ENCODE measurements at regions not wholly inside any gene's neighbourhood (a gene's known extent, or its start where the extent isn't known, plus 50 kb on each side); places are given as distances from the start of the nearest gene placed in this dataset.
"Not testable (repeated sequence)": the region's sequence is repeated elsewhere in the genome, so short reads cannot be mapped to it uniquely, and the experiment has no call there.

DNA sequence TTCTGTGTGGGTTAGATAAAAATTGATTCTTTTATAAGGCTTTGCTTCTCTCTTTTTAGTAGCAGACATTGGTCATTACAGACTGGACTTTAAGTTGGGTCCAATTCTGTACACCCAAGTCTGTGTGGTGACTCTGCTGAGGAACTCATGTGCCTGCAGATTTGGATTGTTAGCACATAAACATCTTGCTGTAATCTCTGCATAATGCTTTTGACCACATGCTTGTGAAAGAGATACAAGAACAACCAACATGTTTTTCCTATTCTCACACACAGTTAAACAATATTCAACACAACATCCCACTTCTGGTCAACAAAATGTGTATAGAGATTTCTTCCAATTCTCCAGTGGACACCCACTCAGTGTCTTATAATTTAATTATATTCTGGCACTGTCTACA is 270.1 kb downstream of the RDH14 start:
- ATAC-seq, result no peak
- H3K4me1 Mint-ChIP-seq, result no peaks in the 10 kb centered on the region

DNA sequence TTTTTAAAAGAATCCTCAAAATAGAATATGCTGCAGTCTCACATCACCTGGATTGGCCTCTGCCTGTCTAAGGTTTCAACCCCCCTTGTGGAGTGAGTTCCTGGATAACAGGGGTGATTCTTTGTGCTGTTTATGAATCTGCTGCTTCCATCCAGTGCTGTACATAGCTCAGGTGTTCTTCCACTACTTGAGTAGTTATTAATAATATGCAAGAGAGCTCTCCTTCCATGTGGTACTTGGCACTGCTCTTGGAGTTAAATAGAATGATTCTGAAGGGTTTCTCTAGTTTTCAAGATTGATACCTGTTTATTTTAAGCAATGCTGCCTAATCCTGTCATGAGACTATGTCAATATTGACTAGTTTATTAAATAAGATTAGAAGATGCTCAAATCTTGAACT is 273.6 kb downstream of the RDH14 start:
- Mint-ChIP-seq H3K27me3 (no peaks in the 10 kb centered on the region), H3K9me3 (ENCODE audit: low read depth) (no peaks in the 10 kb centered on the region), H3K4me3 (no peak overlapping the region), H3K27ac (no peak overlapping the region), H3K4me1 (no peaks in the 10 kb centered on the region), H3K36me3 (no peaks in the 10 kb centered on the region)
- ATAC-seq (no peak), DNase-seq (no peak)
- CTCF ChIA-PET, result no interaction called here

More for the DNA sequence above, 270.1 kb downstream of the RDH14 start:
- Mint-ChIP-seq H3K9me3 (ENCODE audit: low read depth) (no peaks in the 10 kb centered on the region), H3K27me3 (no peaks in the 10 kb centered on the region), H3K27ac (no peak overlapping the region), H3K4me3 (no peak overlapping the region), H3K36me3 (no peaks in the 10 kb centered on the region)
- DNase-seq, result no peak
- CTCF ChIA-PET, result no interaction called here

- Mint-ChIP-seq H3K4me1 (no peaks in the 10 kb centered on the region), H3K4me3 (no peak overlapping the region), H3K27ac (no peak overlapping the region), H3K9me3 (ENCODE audit: low read depth) (no peaks in the 10 kb centered on the region), H3K27me3 (no peaks in the 10 kb centered on the region), H3K36me3 (no peaks in the 10 kb centered on the region)
- CTCF ChIA-PET, result no interaction called here
- no peak for DNase-seq
- no peak for ATAC-seq
Measured at GRCh38 chr2:18284331-18284730, 276.1 kb downstream of the RDH14 start.

DNA sequence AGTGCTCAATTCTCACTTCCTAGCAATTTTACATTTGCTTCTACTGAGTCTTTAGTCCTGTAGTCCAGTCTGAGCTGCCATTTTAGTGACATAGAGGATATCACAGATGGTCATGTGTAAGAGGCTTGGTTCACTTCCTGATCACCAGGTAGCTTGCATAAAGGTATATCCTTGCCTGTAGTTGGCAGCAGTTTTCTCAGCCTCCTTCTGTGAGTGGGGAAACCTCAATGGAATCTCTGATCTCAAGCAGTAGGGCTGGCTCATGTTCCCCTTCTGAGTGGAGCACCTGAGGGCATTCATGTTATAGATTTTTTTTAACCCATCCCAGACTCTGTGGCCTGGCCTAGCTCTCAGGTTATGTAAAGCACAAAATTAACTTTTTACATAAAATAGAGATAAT is 278.4 kb downstream of the RDH14 start:
- Mint-ChIP-seq H3K36me3 (no peaks in the 10 kb centered on the region), H3K27me3 (no peaks in the 10 kb centered on the region), H3K4me3 (no peak overlapping the region), H3K9me3 (ENCODE audit: low read depth) (no peaks in the 10 kb centered on the region), H3K4me1 (no peaks in the 10 kb centered on the region), H3K27ac (no peak overlapping the region)
- no peak for ATAC-seq
- CTCF ChIA-PET, result no interaction called here
- DNase-seq, result no peak

- no peaks in the 10 kb centered on the region for H3K27me3 Mint-ChIP-seq
- ATAC-seq (no peak), DNase-seq (no peak)
- no peaks in the 10 kb centered on the region for H3K36me3 Mint-ChIP-seq
- H3K4me3 Mint-ChIP-seq, result no peak overlapping the region
- no peak overlapping the region for H3K27ac Mint-ChIP-seq
- no peaks in the 10 kb centered on the region for H3K4me1 Mint-ChIP-seq
- CTCF ChIA-PET, result no interaction called here
- H3K9me3 Mint-ChIP-seq (ENCODE audit: low read depth), result no peaks in the 10 kb centered on the region
Measured at GRCh38 chr2:18276583-18277075, 283.8 kb downstream of the RDH14 start.

DNA sequence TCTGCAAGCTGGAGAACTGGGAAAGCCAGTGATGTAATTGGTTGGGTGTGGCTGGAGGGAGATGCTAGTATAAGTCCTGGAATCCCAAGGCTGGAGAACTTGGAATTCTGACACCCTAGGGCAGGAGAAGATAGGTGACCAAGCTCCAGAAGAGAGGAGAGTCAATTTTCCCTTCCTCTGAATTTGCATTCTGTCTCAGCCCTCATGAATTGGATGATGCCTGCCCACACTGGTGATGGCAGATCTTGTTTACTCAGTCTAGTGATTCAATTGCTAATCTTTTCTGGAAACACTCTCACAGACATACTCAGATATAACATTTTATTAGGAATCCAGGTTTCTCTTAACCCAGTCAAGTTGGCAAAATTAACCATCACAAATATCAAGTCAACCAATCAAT is 287.2 kb downstream of the RDH14 start:
- Mint-ChIP-seq H3K27ac (no peak overlapping the region), H3K36me3 (no peaks in the 10 kb centered on the region), H3K9me3 (ENCODE audit: low read depth) (no peaks in the 10 kb centered on the region), H3K4me1 (no peaks in the 10 kb centered on the region), H3K27me3 (no peaks in the 10 kb centered on the region), H3K4me3 (no peak overlapping the region)
- DNase-seq (no peak), ATAC-seq (no peak)
- CTCF ChIA-PET, result no interaction called here

DNA sequence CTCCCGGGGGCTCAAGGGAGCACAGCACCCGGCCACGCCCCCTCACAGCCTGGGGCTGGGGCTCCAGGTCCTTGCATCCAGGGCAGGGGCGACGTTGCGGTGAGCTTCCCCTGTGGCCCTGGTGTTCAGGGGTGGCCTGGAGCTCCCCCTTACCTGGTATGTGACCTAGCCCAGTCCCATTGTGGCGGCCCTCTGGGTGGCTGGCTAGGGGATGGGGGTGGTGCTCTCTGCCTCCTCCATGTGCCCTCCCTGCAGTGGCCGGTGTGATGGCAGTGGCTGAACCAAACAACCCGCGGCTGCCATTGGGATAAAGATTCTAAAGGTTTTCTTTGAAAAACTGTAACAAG is 288.3 kb downstream of the RDH14 start:
- Mint-ChIP-seq H3K36me3 (no peaks in the 10 kb centered on the region), H3K27me3 (no peaks in the 10 kb centered on the region), H3K9me3 (ENCODE audit: low read depth) (no peaks in the 10 kb centered on the region), H3K4me3 (no peak overlapping the region), H3K4me1 (no peaks in the 10 kb centered on the region), H3K27ac (no peak overlapping the region)
- DNase-seq, result no peak
- CTCF ChIA-PET, result no interaction called here
- no peak for ATAC-seq

GRCh38 chr2:18271370-18272147 is 288.9 kb downstream of the RDH14 start:
- Mint-ChIP-seq H3K9me3 (ENCODE audit: low read depth) (no peaks in the 10 kb centered on the region), H3K36me3 (no peaks in the 10 kb centered on the region), H3K4me1 (no peaks in the 10 kb centered on the region), H3K27me3 (no peaks in the 10 kb centered on the region), H3K4me3 (no peak overlapping the region), H3K27ac (no peak overlapping the region)
- CTCF ChIA-PET, result no interaction called here
- ATAC-seq (no peak), DNase-seq (no peak)

- no peaks in the 10 kb centered on the region for H3K9me3 Mint-ChIP-seq (ENCODE audit: low read depth)
- H3K4me3 Mint-ChIP-seq, result no peak overlapping the region
- no peaks in the 10 kb centered on the region for H3K4me1 Mint-ChIP-seq
- CTCF ChIA-PET, result no interaction called here
- no peaks in the 10 kb centered on the region for H3K36me3 Mint-ChIP-seq
- DNase-seq, result no peak
- H3K27me3 Mint-ChIP-seq, result no peaks in the 10 kb centered on the region
- no peak overlapping the region for H3K27ac Mint-ChIP-seq
- no peak for ATAC-seq
Measured at GRCh38 chr2:18268400-18268799, 292.1 kb downstream of the RDH14 start.

GRCh38 chr2:18267501-18267900 is 293.0 kb downstream of the RDH14 start:
- Mint-ChIP-seq H3K27me3 (no peaks in the 10 kb centered on the region), H3K36me3 (no peaks in the 10 kb centered on the region), H3K27ac (no peak overlapping the region), H3K9me3 (ENCODE audit: low read depth) (no peaks in the 10 kb centered on the region), H3K4me1 (no peaks in the 10 kb centered on the region), H3K4me3 (no peak overlapping the region)
- DNase-seq, result no peak
- ATAC-seq, result no peak
- CTCF ChIA-PET, result no interaction called here

- CTCF ChIA-PET; H3K4me3 Mint-ChIP-seq; H3K4me1 Mint-ChIP-seq; H3K27ac Mint-ChIP-seq; H3K27me3 Mint-ChIP-seq; ATAC-seq; DNase-seq; H3K36me3 Mint-ChIP-seq; H3K9me3 Mint-ChIP-seq (ENCODE audit: low read depth): not testable (repeated sequence)
Measured at GRCh38 chr2:18266699-18267098, 293.8 kb downstream of the RDH14 start.

GRCh38 chr2:18265614-18266586 is 294.6 kb downstream of the RDH14 start:
- ATAC-seq (no peak), DNase-seq (no peak)
- no peaks in the 10 kb centered on the region for H3K36me3 Mint-ChIP-seq
- CTCF ChIA-PET, result no interaction called here
- H3K4me3 Mint-ChIP-seq, result no peak overlapping the region
- H3K27ac Mint-ChIP-seq, result no peak overlapping the region
- no peaks in the 10 kb centered on the region for H3K4me1 Mint-ChIP-seq
- no peaks in the 10 kb centered on the region for H3K27me3 Mint-ChIP-seq
- H3K9me3 Mint-ChIP-seq (ENCODE audit: low read depth), result no peaks in the 10 kb centered on the region

- DNase-seq, result no peak
- Mint-ChIP-seq H3K9me3 (ENCODE audit: low read depth) (no peaks in the 10 kb centered on the region), H3K36me3 (no peaks in the 10 kb centered on the region), H3K4me1 (no peaks in the 10 kb centered on the region), H3K27ac (no peak overlapping the region), H3K4me3 (no peak overlapping the region), H3K27me3 (no peaks in the 10 kb centered on the region)
- no peak for ATAC-seq
- CTCF ChIA-PET, result no interaction called here
Measured at GRCh38 chr2:18262601-18263000, 297.9 kb downstream of the RDH14 start.

GRCh38 chr2:18253686-18254197 is 306.7 kb downstream of the RDH14 start:
- H3K4me1 Mint-ChIP-seq, result no peaks in the 10 kb centered on the region
- no peaks in the 10 kb centered on the region for H3K36me3 Mint-ChIP-seq
- no peaks in the 10 kb centered on the region for H3K27me3 Mint-ChIP-seq
- no peak overlapping the region for H3K4me3 Mint-ChIP-seq
- ATAC-seq (no peak), DNase-seq (no peak)
- CTCF ChIA-PET, result no interaction called here
- no peak overlapping the region for H3K27ac Mint-ChIP-seq
- no peaks in the 10 kb centered on the region for H3K9me3 Mint-ChIP-seq (ENCODE audit: low read depth)

Data from activated CD8-positive, alpha-beta memory T cell treated with anti-CD3 and anti-CD28 coated beads, Interleukin-2, amount 10 ng/mL, durations not matched to agents 7 days and 5 days (primary cell).